Activated CD4-positive, alpha-beta T cell treated with anti-CD3 and anti-CD28 coated beads for 4 hours (primary cell): ENCODE measurements at regions not wholly inside any gene's neighbourhood (a gene's known extent, or its start where the extent isn't known, plus 50 kb on each side); places are given as distances from the start of the nearest gene placed in this dataset.

Experiments used
- DNase-seq, 2 donors: peaks; one replicate each; pipeline ENCODE4 v3.0.0-alpha.2; 2020

DNA sequence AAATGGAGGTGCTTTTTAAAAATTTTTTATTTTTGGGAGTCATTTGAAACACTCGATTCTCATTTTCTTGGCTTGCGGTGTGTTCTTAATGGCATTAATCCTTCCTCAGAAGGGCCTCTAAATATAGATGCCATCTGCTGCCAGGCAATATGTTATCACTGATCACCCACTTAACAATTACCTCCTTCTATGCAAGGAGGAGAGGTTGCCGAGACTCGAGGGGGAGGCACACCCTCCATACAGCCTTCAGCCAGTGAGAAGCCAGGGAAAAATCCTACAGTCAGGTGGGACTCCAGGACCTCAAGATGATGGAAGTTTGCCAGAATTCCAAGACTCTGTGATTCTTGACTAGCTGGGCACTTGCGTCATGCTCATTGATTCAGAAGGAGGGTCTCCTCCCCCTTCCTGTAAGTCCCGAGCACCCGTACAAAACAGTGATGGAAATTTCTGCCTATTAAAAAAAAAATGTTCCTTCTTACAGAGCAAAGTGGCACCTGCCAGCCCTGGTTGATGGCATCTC, 574.5 kb downstream of the TYW1 start:
- no peak for DNase-seq

DNA sequence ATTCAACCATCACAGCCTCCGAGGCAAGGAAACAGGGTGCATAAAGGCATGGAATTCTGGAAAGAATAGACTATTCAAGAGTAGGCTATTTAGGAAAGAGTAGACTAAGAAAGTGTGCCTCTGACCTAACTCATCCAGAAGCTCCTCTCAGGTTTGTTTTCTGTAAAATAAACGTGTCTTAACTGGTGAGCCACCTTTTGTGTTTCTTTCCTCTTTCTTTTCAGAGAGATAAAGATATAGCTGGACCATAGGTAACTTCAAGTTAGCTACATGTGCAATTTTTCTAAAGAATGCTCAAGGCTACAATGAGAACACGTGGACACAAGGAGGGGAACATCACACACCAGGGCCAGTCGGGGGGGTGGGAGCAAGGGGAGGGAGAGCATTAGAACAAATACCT, 577.0 kb downstream of the TYW1 start:
- no peak for DNase-seq

DNA sequence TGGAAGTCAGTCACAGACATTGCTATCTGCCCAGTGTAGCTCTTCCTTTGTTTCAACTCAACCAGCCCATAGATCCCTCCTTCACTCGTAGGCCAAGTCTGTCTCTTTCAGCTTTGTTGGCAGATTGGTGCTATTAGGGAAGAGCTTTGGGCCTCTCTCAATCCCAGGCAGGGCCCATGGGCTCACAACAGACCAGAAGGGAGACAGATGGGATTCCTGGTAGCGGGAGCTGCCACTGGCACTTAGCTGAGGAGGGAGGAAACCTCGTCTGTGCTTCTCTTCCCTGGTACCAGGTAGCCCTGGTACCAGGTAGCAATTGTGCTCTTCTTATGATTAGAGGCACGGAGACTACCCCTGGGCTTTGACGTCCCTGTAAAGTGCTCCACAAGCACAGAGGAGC, 592.0 kb downstream of the TYW1 start:
- no peak for DNase-seq

DNA sequence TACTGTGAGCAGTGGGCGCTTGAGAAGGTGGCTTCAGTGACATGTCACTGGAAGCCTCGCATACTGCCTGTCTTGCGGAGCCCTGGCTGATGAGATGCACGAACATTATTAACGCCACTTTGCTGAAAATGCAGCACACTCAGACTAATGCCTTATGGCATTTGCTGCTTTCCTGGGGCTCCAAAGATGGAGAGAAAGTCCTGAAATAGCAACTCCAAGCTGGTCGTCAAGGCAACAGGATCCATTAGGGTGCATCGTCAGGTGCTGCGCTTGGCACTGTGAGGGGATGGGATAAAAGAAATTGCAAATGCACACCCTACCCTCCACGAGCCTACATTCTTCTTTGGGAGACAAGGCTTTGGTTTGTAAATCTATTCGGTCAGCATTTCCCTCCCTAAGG, 592.5 kb downstream of the TYW1 start:
- no peak for DNase-seq

DNA sequence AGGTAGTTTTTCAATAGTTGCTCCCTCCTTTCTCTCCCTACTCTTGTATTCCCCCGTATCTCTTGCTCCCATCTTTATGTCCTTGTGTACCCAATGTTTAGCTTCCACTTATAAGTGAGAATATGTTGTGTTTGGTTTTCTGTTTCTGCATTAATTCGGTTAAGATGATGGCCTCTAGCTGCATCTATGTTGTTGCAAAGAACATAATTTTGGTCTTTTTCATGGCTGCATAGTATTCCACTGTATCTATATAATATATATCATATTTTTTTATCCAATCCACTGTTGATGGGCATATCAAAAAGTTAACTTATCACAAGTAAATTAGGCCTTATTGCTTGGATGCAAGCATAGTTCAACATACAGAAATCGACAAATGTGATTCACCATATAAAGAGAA, 594.0 kb downstream of the TYW1 start:
- DNase-seq: no peak

DNA sequence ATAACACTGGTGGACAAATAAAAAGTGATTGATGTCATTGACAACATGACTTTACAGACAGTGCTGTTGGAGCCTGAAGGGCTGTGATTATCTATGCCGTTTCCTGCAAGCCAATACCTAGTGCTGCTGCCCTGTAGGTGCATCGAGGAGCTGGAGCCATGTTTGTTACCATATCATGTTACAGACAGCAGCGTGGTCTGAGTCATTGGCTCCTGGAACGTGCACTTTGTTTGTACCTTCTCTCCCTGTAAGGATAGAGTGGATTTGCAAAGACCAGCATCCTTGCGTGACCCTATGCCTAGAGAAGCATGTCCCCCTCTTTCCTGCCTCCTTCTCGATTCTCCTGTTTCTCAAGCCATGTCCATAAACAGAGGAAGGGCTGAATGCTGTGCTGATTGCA, 597.2 kb downstream of the TYW1 start:
- no peak for DNase-seq

DNA sequence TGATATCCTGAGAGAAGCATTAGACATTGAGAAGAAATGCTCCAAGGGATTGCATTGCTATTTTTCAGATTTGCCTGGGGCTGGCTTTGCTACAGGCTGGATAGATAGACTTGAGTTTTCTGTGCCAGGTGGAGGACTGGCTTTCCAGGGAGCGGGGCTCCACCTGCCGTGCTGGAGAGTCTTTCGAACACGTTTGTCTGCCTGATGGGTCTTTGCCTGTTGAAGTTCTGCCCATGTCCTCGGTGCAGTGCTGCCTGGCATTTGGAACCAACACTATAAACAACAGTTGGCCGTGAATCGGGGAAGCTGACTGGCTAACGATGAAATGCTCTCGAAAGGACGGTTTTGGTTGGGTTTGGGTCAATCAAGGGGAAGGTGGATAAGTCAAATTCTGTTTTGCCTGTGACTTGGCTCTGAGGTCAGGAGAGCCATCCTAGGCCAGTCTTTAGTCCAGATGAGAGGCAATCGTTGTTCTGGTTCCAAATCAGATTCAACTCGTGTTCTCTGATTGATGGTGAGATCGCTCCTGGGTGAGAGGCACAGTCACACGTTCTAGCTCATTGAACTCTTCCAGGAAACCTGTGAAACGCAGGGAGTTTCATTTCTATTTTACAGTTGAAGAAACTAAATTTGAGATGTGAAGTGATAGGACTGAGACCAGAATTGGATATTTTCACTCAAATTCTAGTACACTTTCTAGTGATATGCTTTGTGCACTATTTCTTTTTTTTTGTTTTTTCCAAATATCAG, 599.0 kb downstream of the TYW1 start:
- no peak for DNase-seq

DNA sequence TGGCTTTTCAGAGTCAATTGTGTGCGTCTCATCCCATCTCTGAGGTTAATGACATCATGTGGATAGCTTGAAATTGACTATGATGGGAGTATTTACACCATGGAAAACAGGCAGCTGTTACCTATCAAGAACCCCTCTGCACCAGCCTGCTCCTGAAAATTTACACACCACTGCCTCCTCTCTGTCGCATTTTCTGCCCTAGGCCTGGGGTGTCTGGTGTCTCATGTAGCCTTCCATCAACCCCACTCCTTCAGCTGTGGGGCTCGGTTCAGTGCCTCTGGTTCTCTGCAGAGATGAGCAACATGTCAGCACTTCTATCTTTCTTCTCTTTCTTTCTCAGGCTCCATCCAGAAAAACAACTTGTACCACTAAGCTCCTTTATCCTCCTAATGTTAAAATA, 600.5 kb downstream of the TYW1 start:
- DNase-seq: no peak

DNA sequence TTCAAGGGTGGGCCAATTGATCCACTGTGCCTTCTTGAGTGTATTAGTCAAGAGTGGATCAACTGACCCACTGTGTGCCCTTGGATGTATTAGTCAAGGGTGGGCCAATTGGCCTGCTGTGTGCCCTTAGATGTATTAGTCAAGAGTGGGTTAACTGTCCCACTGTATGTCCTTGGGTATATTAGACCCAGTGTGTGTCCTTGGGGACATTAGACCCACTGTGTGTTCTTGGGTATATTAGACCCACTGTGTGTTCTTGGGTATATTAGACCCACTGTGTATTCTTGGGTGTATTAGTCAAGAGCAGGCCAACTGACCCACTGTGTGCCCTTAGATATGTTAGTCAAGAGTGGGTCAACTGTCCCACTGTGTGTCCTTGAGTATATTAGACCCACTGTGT, 601.8 kb downstream of the TYW1 start:
- no peak for DNase-seq

DNA sequence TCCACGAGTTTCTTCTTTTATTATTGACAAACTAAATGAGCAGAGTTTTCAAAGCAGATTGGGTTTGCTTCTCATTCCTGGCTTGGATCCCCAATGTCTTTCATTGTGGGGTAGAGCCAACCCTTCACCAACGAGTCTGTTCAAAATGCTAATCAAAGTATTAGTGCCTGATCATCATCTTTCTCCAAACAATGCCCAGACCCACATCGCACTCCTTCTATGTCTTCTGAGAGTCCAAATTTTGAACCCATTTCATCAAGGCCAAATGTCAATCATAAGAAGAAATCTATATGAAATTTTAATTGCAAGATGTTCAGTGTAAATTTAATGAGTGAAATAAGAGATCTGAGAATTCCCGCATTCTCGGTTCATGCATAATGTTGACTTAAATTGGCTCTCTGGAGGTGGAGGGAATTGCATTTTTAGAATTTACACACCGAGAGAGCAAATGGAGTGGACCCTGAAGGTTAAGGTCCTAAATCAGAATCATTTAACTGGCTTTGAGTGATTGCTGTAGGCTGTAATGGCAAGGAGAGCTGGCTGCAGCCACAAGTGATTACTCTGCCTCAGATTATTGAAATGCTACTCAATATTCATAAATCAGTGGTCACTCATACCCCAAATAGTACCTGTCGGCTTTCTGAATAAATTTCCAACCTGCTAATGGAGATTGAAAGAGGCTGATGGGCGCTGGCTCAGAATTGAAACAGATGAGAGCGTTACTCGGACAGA, 602.9 kb downstream of the TYW1 start:
- no peak for DNase-seq

DNA sequence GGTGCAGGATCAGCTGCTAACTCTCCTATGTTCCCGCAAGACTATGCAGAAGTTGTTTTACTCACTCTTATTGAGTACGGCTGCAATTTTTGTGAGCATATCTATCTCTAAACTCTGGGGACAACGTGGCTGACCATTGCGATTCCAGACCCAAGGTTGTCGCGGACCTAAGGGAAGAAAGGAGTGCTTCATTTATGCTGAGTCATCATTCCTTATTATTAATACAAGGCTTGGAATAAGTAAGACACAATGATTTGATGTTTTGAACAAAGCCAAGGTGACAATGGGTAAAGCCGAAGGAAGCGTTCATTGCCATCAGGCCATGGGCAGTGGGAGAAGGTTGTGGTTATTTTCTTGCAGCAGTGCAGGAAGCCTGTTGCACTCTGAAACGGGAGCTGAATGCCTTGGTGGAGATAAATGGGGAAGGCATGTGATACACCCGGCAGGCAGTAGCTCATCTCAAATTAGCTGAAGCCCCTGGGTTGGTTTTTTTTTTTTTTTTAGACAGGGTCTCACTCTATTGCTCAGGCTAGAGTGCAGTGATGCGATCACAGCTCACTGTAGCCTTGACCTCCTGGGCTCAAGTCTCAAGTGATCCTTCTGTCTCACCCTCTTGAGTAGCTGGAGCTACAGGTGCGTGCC, 605.7 kb downstream of the TYW1 start:
- DNase-seq: no peak

DNA sequence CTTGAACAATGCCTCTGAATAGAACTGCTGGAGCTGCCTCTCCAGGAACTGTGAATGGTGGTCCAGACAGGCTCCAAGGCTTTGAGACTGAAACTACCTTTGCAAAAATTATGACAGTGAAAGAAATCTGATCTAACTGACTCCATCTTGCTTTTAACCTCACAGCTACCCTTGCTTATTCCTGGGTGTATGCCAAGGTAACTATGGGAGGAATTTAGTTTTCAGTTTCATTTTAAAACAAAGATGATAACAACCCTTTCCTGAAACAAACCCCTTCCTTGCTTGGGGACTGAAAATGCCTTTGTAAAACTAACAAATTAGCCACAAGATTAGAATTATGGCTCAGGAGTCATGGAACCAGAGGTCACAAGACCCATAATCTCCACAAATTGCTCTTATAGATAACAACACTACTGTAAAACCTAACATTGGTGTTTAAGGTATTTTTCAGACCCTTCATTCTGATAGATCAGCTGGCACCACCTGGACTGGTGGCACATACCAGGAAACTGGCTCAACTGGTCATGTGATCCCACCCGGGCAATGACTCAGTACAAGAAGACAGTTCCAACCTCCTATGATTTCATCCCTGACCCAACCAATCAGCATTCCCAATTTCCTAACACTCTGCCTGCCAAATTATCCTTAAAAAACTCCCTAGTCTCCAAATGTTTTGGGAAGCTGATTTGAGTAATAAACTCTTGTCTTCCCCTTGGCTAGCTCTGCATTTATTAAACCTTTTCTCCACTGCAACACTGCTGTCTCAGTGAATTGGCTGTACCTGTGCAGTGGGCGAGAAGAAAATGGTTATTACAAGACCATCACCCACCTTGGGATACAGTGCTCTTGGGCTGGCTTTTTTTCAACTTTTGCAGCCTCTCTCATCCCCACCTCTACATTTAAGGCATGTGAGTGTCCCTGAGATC, 608.1 kb downstream of the TYW1 start:
- DNase-seq: no peak

DNA sequence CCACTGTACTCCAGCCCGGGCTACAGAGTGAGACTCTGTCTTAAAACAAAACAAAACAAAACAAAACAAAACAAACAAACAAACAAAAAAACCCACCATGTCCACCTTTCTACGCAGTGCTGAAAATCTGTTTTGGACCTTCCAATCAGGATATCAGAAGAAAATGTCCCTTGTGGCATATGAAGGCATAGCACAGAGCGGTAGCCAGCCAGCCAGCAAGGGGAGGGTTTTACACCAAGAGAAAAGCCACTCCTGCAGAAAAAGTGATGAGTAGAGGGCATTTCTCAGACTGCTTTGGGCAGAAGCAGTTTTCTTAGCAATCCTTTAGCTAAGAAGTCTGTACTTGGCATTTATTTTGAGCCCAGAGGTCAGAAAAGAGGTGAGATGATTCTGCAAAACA, 612.2 kb downstream of the TYW1 start:
- DNase-seq: no peak

DNA sequence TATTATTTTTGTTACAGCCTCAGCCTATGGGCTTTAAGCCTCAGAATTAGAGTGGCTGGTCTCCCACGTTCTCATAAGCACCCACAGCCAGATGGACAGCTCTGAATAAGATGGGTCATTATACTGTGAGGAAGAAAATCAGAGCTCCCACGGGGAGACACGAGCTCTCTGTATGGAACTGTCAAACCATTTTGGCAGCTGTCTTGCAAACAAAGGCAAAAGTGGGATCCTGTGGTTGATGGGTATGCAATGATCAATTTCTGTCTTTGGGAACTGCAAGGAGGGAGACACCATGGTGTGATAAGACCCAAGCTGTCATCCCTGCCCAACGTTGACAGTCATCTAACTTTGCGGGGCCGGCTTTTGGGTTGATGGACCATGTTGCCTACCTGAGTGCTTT, 614.3 kb downstream of the TYW1 start:
- no peak for DNase-seq

DNA sequence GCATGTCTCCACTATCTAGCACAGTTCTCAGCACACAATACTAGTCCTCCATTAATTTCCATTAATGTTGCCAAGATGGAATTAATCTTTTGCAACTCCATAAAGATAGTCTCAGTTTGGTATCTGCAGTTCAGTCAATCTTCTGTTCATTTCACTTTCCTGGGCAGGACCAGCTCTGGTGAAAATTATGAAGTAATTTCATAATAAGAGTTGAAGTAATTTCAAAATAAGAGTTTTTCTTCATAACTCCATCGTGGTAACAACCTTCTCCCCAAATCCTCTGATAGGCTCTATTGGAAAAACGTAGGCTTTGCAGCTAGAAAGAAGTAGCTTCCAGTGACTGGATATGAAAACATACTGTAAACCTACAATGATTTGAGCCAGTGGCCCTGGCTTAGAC, 618.2 kb downstream of the TYW1 start:
- DNase-seq: no peak

DNA sequence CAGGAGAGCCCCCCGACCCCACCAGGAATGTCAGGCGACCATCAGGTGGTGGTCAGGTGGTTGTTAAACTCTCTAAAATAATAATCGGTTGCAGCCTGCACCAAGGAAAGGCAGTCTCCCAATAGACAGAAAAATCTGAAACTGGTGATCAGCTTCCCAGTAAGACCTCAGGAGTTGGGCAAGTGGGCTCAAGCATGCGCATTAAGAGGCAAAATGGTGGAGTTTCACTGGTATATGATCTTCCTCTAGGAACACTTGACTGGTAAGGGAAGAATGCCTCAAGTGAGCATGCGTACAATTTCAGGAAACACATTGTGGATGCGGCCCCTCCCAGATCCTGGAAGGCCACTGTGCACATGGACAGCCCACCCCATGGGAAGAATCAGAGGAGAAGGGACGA, 619.9 kb downstream of the TYW1 start:
- no peak for DNase-seq

DNA sequence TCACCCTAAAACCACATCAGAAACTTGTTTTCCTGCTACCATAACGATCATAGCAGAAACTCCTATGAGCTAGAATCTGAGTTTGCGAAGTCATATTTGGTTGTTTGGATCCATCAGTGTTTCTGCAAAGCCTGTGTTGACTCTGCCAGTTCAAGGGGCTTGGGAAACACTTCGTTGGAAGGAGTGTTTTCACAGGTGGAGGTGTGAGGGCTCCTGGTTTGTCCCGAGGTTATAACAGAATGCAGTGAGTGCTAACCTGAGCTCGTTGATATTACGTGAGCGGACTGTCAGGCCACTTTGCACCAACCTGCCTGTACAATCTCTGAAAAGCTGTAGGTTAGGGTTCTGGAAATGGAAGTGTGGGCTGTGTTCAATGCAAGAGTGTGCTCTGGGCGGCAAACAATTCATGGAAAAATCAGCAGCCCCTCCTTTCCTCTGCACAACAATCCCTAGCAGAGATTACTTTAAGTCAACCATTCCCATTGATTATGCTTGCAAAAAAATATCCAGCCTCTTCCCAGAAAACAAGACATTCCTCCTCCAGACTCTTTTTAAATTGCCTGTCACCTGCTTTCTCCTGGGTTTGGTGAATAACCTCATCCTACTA, 622.0 kb downstream of the TYW1 start:
- no peak for DNase-seq

DNA sequence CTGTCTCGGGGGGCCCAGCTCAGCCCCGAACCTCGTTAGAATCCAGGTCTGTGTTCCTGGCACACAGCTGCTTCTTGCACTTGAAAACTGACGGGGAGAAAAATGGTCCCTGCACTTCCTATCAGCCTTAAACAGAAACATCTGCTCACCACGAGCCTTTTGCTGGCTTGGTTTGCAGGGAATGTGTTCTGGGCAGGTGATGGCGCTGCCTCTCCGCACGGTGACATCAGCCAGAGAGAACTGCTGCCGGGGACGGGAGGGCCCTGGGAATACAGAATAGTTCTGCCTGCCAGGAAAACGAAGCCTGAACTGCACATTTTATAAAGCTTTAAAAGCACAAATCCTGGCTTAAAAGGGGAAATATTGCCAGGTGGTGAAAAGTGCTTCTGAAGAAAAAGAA, 622.5 kb downstream of the TYW1 start:
- DNase-seq: no peak

DNA sequence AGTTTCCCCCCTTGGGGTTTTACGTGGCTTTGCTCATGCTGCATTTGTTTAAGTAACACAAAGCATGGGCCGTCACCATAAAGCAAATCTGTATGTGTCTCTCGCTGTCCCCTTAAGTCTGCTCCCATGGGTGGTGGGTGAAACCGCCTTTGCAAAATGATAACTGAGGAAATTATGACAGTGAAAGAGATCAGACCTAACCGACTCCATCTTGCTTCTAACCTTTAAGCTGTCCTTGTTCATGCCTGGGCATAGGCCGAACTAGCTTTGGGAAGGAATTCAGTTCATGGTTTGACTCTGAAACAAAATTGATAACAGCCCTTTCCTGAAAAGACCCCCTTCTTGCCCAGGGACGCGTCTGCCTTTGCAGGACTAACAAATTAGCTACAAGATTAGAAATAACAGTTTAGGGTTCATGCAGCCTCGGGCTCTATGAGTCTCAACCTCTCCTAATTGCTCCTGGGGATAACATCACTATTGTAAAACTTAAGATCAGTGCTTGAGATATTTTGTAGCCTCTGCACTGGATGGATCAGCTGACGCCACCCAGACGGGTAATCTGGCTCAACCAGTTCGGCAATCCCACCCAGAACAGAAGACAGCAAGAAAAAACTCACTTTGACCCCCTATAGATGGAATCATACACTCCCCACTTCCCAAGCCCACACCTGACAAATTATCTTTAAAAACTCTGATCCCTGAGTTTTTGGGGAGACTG, 623.7 kb downstream of the TYW1 start:
- DNase-seq: no peak

DNA sequence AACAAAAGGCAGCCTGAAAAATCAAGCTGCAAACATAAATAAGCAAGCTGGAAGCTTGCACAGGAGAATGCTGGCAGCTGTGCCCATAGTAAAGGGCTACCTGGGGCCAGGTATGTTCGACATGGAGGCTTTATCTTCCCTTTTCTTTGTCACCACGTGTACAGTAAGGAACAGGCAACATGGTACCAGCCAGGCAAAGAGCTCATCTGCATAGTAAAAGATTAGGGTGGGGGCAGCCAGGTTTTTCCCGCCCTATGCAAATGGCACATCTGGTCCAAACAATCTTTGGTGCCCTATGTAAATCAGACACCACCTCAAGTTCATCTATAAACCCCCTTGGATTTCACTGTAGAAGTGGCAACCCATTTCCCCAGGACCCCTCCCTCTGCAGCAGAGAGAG, 625.1 kb downstream of the TYW1 start:
- DNase-seq: no peak

DNA sequence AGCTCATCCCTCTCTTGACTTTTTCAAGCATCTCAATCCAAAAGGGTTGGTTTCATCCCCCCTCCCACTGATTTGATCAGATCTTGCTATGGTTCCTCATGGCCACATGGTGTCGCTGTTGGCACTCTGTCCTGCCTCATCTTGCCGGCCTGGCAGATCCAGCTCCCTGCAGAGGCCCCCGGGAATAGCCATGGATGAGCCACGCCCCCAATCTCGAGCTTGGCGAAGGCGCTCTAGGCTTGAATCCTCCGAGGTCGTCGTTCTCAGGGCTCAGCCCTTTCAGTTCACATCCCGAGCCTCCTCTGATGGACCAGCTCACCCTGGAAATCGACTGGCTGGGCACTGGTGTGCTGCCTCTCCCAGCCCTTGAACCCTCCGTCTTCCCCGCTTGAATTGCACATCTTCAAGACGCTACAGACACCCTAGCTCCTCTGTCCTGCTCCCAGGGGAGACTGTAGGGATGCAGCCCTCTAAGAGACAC, 628.7 kb downstream of the TYW1 start:
- DNase-seq: no peak

DNA sequence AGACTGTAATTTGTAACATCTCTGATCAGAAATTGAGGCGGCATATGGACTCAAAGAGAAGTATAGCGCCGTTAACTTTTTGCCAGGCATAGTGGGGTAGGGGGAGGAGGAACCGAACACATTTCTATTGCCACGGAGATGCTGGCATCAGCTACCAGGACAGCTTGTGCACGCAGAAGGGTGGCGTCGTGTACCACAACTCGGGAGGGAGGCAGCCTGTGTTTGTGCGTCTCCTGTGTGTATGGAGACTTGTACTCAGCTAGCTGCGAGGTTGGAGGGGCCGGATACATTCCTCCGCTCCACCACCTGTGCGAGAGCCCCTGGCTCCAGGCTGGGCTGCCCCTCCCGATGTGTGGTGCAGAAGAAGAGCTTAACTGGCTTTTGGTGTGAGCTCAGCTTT, 634.8 kb downstream of the TYW1 start:
- DNase-seq: no peak
